SK-N-MC (cell line): ENCODE measurements at regions not wholly inside any gene's neighbourhood (a gene's known extent, or its start where the extent isn't known, plus 50 kb on each side); places are given as distances from the start of the nearest gene placed in this dataset.

Experiments
- EZH2 ChIP-seq: fragments of 200-600 bp; sonication (generic); IDR thresholded peaks from one replicate; pipeline ENCODE4 v1.6.1; 2017; ENCODE audit warnings: antibody characterized with exemption
- POLR2AphosphoS5 ChIP-seq: IDR thresholded peaks from 2 replicates; pipeline ENCODE4 v1.6.1; 2012; ENCODE audit warnings: mild to moderate bottlenecking, low read depth, low read length, borderline replicate concordance

- TF ChIP-seq POLR2AphosphoS5 (no peak), EZH2 (no peak)
These were observed 82.8 kb upstream of the BOD1L1 start for GRCh38 chr4:13710246-13710885.
